ENCODE measurements at regions not wholly inside any gene's neighbourhood (a gene's known extent, or its start where the extent isn't known, plus 50 kb on each side); places are given as distances from the start of the nearest gene placed in this dataset.

- TF ChIP-seq FOXK2 (IDR thresholded peaks at IDR 0.05) (no peak), FOXM1 (IDR thresholded peaks at IDR 0.05; ENCODE audit: borderline replicate concordance) (no peak), ARNT (IDR thresholded peaks at IDR 0.05) (no peak), SP1 (IDR thresholded peaks at IDR 0.05) (no peak), ZNF384 (IDR thresholded peaks at IDR 0.05) (no peak), TARDBP (IDR thresholded peaks at IDR 0.05) (no peak), FOXA1 (IDR thresholded peaks at IDR 0.05) (no peak), HDGF (IDR thresholded peaks at IDR 0.05; ENCODE audit: borderline replicate concordance) (no peak), BHLHE40 (IDR thresholded peaks at IDR 0.05; ENCODE audit: borderline replicate concordance) (no peak), CTBP1 (IDR thresholded peaks at IDR 0.05; ENCODE audit: borderline replicate concordance) (no peak), LEF1 (IDR thresholded peaks at IDR 0.05; ENCODE audit: borderline replicate concordance) (no peak), ELF4 (IDR thresholded peaks at IDR 0.05) (no peak)
Observed at GRCh38 chr13:42492372-42492920, 81.5 kb upstream of the TNFSF11 start.

Measured in HEK293T (cell line).